CD4-positive, alpha-beta memory T cell (primary cell): ENCODE measurements at regions not wholly inside any gene's neighbourhood (a gene's known extent, or its start where the extent isn't known, plus 50 kb on each side); places are given as distances from the start of the nearest gene placed in this dataset.
A peak's percentile ranks its signal among the peaks of the same experiment; 100 is the strongest.

Source experiments
- CTCF ChIA-PET: fragments of 350-600 bp; sonication (Branson Sonifier 250); formaldehyde crosslinking; loops from one replicate; lab custom pipeline; 2021; ENCODE audit warnings: inconsistent platforms; ENCODE audit not compliant: partially characterized antibody; lab: Charles Lee
- POLR2A ChIA-PET: fragments of 350-600 bp; sonication (Branson Sonifier 250); formaldehyde crosslinking; loops from one replicate; lab custom pipeline; 2021; ENCODE audit not compliant: partially characterized antibody; lab: Charles Lee
- DNase-seq, 5 donors: peaks; one replicate each; pipeline versions ENCODE4 v3.0.0 to v3.0.0-alpha.2; 2020 to 2022; ENCODE audit warnings: mixed read lengths in 1 of 5
- H3K27ac ChIP-seq: one replicate; pipeline ENCODE4 v1.7.0; 2013; ENCODE audit warnings: low read depth, low read length
- H3K27me3 ChIP-seq: 2 replicates; pipeline ENCODE4 v1.7.0; 2013; ENCODE audit warnings: mild to moderate bottlenecking, low read length, moderate library complexity; ENCODE audit not compliant: insufficient read depth
- H3K36me3 ChIP-seq: 2 replicates; pipeline ENCODE4 v1.7.0; 2013; ENCODE audit warnings: mild to moderate bottlenecking, low read length, moderate library complexity; ENCODE audit not compliant: insufficient read depth
- H3K4me1 ChIP-seq: 2 replicates; pipeline ENCODE4 v1.7.0; 2013; ENCODE audit warnings: mild to moderate bottlenecking, low read length, moderate library complexity; ENCODE audit not compliant: insufficient read depth
- H3K4me3 ChIP-seq, 2 donors: one replicate each; pipeline ENCODE4 v1.7.0; 2013; ENCODE audit warnings: low read length in 2 of 2, mild to moderate bottlenecking in 1 of 2
- H3K9me3 ChIP-seq, 2 donors: one replicate each; pipeline ENCODE4 v1.7.0; 2013; ENCODE audit warnings: low read length in 2 of 2, control low read depth in 1 of 2; ENCODE audit not compliant: control insufficient read depth in 1 of 2
- H3K27ac Mint-ChIP-seq, 7 donors: one replicate each; pipeline ENCODE4 v1.8.0; 2020 to 2021; ENCODE audit warnings: mixed read lengths in 7 of 7, mild to moderate bottlenecking in 6 of 7, inconsistent platforms in 3 of 7, moderate library complexity in 3 of 7
- H3K27me3 Mint-ChIP-seq, 2 donors: one replicate each; pipeline ENCODE4 v1.8.0; 2020 to 2021; ENCODE audit warnings: mixed read lengths in 2 of 2
- H3K36me3 Mint-ChIP-seq, 2 donors: one replicate each; pipeline ENCODE4 v1.8.0; 2020 to 2021; ENCODE audit warnings: mixed read lengths in 2 of 2, inconsistent platforms in 1 of 2, mild to moderate bottlenecking in 1 of 2
- H3K4me1 Mint-ChIP-seq, 4 donors: one replicate each; pipeline ENCODE4 v1.8.0; 2020 to 2021; ENCODE audit warnings: mixed read lengths in 4 of 4, mild to moderate bottlenecking in 1 of 4
- H3K4me3 Mint-ChIP-seq, 8 donors: one replicate each; pipeline ENCODE4 v1.8.0; 2020 to 2021; ENCODE audit warnings: mixed read lengths in 8 of 8, mild to moderate bottlenecking in 7 of 8, moderate library complexity in 6 of 8, inconsistent platforms in 3 of 8
- H3K9me3 Mint-ChIP-seq, 8 donors: one replicate each; pipeline ENCODE4 v1.8.0; 2020 to 2021; ENCODE audit warnings: mixed read lengths in 8 of 8, mild to moderate bottlenecking in 5 of 8, inconsistent platforms in 3 of 8, moderate library complexity in 1 of 8
- intact Hi-C: fragments of 100-400 bp; cut with micrococcal nuclease; formaldehyde crosslinking; loops from one replicate; pipeline ENCODE4 v1.15.1; 2023

DNA sequence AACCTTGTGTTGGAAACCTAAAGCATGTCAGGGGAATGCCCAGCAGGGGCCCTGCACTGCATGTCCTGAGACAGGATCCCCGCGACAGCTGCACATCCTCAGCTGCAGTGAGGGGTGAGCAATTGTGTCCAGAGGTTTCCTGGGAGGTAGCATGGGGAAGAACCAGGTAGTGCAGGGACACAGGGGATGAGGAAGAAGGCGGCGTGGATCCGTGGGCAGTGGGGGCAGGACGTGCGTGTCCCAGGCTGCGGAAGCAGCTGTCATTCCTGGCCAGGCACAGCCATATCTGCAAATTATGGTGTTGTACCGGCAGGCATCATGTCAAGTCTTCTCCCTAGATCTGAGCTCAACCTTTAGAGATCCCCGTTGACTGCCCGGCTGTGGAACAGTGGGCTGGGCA is 238.2 kb upstream of the MYT1L start:
- CTCF ChIA-PET, result no interaction called here
- Mint-ChIP-seq H3K4me3 (no peak overlapping the region), H3K9me3 (peaks cover 0 to 2% (median 0%) of the 10 kb centered on the region in 8 donors), H3K4me1 (no peaks in the 10 kb centered on the region), H3K27me3 (no peaks in the 10 kb centered on the region), H3K27ac (no peak overlapping the region), H3K36me3 (no peaks in the 10 kb centered on the region)
- Histone ChIP-seq H3K4me3 (no peak overlapping the region), H3K27ac (no peak overlapping the region), H3K9me3 (no peaks in the 10 kb centered on the region), H3K36me3 (no peaks in the 10 kb centered on the region), H3K27me3 (no peaks in the 10 kb centered on the region), H3K4me1 (no peaks in the 10 kb centered on the region)
- intact Hi-C loops, result no loop called here
- POLR2A ChIA-PET, result no interaction called here
- no peak for DNase-seq

DNA sequence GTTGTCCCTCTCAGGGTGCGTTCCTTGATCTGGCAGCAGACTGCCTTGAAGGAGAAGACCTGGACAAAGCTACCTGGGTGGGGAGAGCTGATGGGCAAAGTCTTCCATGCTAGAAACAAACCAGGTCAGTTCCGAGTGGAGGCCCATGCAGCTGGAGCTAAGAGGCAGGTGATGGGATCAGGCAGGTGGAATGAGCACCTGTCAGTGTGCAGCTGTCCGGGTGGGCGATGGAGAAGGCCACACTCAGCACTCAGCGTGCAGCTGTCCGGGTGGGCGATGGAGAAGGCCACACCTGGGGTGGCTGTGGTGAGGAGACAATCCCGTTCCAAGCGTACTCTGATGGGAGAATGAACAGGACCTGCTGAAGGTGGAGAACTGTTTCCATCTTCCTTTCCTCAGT is 237.3 kb upstream of the MYT1L start:
- H3K36me3 Mint-ChIP-seq, result no peaks in the 10 kb centered on the region
- no peaks in the 10 kb centered on the region for H3K4me1 Mint-ChIP-seq
- peaks cover 0 to 2% (median 0%) of the 10 kb centered on the region in 8 donors for H3K9me3 Mint-ChIP-seq
- DNase-seq, result no peak
- CTCF ChIA-PET, result no interaction called here
- no peaks in the 10 kb centered on the region for H3K4me1 ChIP-seq
- no peaks in the 10 kb centered on the region for H3K27me3 ChIP-seq
- no peak overlapping the region for H3K4me3 Mint-ChIP-seq
- H3K9me3 ChIP-seq, result no peaks in the 10 kb centered on the region
- no peaks in the 10 kb centered on the region for H3K36me3 ChIP-seq
- peak overlapping the region in 1 of 7 donors; percentile 28 for H3K27ac Mint-ChIP-seq
- POLR2A ChIA-PET, result no interaction called here
- no peak overlapping the region for H3K4me3 ChIP-seq
- H3K27ac ChIP-seq, result no peak overlapping the region
- H3K27me3 Mint-ChIP-seq, result no peaks in the 10 kb centered on the region
- intact Hi-C loops, result no loop called here

DNA sequence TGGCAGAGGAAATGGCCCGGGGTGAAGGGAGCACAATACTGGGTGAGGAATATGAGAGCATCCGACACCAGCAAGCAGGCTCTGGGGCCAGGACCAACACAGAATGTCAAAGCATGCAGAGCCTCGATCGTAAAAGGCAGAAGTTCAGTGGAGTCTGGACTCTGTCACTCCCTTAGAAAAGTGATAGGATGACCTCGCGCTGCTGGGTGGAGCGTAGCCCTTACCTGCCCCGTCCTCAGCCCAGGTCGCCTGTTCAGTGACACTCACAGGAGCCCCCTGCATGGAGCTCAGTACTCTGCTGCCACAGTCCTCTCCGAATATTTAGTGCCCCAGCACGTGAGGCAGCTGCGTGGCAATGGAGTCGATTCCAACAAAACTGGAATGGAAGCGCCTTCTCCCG is 236.7 kb upstream of the MYT1L start:
- Histone ChIP-seq H3K4me1 (no peaks in the 10 kb centered on the region), H3K4me3 (no peak overlapping the region), H3K9me3 (no peaks in the 10 kb centered on the region), H3K27ac (no peak overlapping the region), H3K27me3 (no peaks in the 10 kb centered on the region), H3K36me3 (no peaks in the 10 kb centered on the region)
- DNase-seq, result no peak
- H3K27ac Mint-ChIP-seq, result peak overlapping the region in 1 of 7 donors; percentile 28
- H3K36me3 Mint-ChIP-seq, result no peaks in the 10 kb centered on the region
- intact Hi-C loops, result no loop called here
- H3K4me3 Mint-ChIP-seq, result no peak overlapping the region
- no peaks in the 10 kb centered on the region for H3K4me1 Mint-ChIP-seq
- peaks cover 0 to 2% (median 0%) of the 10 kb centered on the region in 8 donors for H3K9me3 Mint-ChIP-seq
- POLR2A ChIA-PET, result no interaction called here
- CTCF ChIA-PET, result no interaction called here
- no peaks in the 10 kb centered on the region for H3K27me3 Mint-ChIP-seq

DNA sequence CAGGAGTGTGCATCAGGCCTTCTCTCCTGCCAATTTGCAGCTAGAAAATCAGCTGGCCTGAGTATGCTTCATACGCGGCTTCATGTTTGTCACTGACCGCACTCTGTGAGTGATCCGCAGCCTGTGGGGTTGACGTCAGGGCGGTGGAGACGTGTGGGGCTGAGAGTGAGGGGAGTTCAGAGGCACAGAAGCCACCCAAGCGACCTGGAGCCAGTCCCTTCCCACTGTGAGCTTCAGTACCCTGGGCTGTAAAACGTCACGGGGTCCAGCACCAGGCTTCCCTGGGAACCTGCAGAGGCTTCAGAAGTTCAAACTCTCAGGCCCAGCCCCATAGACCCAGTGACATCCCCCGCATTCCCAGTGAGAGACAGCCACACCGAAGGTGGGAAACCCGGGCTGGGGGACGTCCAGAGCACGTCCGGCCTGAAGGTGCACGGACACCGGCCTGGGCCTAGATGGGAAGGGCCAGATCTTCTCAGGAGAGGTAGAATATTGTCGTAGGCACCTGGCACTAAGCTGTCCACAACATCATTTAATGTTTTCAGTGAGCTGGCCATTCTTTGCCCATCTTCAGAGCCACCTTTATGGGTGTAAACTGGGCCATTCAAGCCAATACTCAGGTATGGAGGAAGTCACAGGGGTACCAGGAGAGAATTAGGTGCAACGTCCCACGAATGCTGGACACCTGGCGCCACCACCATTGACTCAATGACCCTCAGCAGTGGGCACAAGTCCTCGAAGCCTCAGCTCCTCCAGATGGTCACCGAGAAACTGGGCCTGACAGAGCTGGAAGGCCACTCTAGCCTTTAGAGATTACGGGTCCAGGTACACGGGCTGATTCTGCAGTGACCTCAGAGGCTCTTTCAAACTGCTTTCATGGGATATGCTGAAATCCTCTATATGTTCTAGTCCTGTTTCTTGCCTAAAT is 235.6 kb upstream of the MYT1L start:
- H3K4me3 ChIP-seq, result no peak overlapping the region
- H3K9me3 ChIP-seq, result no peaks in the 10 kb centered on the region
- no peaks in the 10 kb centered on the region for H3K27me3 ChIP-seq
- no peak overlapping the region for H3K27ac ChIP-seq
- H3K27me3 Mint-ChIP-seq, result peaks cover 0 to 2% of the 10 kb centered on the region in 2 donors
- H3K4me1 Mint-ChIP-seq, result no peaks in the 10 kb centered on the region
- intact Hi-C loops, result no loop called here
- H3K36me3 ChIP-seq, result no peaks in the 10 kb centered on the region
- H3K9me3 Mint-ChIP-seq, result peaks cover 0 to 2% (median 0%) of the 10 kb centered on the region in 8 donors
- no peak overlapping the region for H3K27ac Mint-ChIP-seq
- no peak overlapping the region for H3K4me3 Mint-ChIP-seq
- no peaks in the 10 kb centered on the region for H3K36me3 Mint-ChIP-seq
- CTCF ChIA-PET, result no interaction called here
- no peak for DNase-seq
- POLR2A ChIA-PET, result no interaction called here
- H3K4me1 ChIP-seq, result no peaks in the 10 kb centered on the region

DNA sequence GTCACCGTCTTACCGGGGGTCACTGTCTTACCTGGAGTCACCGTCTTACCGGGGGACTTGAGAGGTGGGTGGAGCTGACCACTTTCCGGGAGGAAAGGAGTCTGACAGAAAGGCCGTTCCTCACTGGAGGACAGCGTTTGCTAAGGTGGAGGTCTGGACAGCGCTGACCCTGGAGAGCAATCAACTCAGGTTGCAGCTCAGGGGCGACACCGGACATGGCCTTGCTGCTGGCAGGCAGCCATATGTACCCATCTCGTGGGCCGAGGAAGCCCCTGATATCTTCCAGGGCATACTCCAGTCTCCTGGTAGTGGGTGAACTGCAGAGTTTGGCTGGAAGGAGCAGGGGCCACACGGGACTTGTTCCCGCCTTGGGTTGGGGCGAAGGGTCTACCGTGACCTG is 234.6 kb upstream of the MYT1L start:
- ChIA-PET CTCF (no interaction called here), POLR2A (no interaction called here)
- Mint-ChIP-seq H3K4me3 (no peak overlapping the region), H3K27ac (no peak overlapping the region), H3K36me3 (no peaks in the 10 kb centered on the region), H3K4me1 (no peaks in the 10 kb centered on the region), H3K27me3 (peaks cover 0 to 2% of the 10 kb centered on the region in 2 donors), H3K9me3 (peaks cover 0 to 2% (median 0%) of the 10 kb centered on the region in 8 donors)
- H3K36me3 ChIP-seq, result no peaks in the 10 kb centered on the region
- H3K4me3 ChIP-seq, result no peak overlapping the region
- intact Hi-C loops, result no loop called here
- H3K27me3 ChIP-seq, result no peaks in the 10 kb centered on the region
- no peak for DNase-seq
- H3K4me1 ChIP-seq, result no peaks in the 10 kb centered on the region
- H3K9me3 ChIP-seq, result no peaks in the 10 kb centered on the region
- no peak overlapping the region for H3K27ac ChIP-seq

DNA sequence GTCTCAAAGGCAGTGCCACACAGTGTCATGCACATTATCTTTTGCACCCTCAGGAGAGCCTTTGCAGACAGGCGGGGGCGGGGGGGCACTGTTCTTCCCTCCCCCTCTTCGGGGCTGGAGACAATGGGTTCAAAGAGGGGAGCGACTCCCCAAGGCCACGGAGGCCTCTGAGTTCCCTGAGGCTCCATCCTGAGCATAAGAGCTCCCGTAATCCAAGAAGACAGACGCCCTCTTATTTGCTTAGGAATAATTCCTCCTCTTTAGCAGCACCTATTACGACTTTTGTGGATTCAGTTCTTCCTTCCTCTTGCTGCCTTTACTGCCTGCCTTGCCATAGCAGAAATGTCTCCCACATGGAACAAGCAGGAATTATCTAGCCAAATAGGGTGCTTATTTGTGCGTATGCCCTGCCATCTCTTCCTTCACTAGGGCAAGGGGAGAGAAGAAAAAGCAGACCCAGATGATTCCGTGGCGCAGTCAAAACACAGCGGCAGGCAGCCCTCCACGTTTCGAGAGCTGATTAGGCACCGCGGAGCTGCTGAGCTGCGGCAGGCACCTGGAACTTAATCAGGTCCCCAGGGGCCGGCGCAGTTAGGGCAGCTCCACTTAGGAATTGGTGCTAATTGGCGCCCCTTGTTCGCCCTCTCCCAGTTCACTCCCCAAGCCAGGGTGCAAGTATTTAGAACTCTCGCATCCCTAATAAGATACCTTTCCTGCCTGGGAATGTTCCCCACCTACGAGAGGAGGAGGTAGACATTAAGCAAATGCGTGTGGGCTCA is 233.4 kb upstream of the MYT1L start:
- Histone ChIP-seq H3K36me3 (no peaks in the 10 kb centered on the region), H3K27ac (no peak overlapping the region), H3K9me3 (no peaks in the 10 kb centered on the region), H3K4me3 (no peak overlapping the region), H3K4me1 (no peaks in the 10 kb centered on the region), H3K27me3 (no peaks in the 10 kb centered on the region)
- Mint-ChIP-seq H3K4me3 (no peak overlapping the region), H3K36me3 (no peaks in the 10 kb centered on the region), H3K4me1 (no peaks in the 10 kb centered on the region), H3K9me3 (peaks cover 0 to 2% (median 0%) of the 10 kb centered on the region in 8 donors), H3K27ac (no peak overlapping the region), H3K27me3 (peaks cover 0 to 2% of the 10 kb centered on the region in 2 donors)
- ChIA-PET POLR2A (no interaction called here), CTCF (no interaction called here)
- intact Hi-C loops, result no loop called here
- DNase-seq, result no peak

DNA sequence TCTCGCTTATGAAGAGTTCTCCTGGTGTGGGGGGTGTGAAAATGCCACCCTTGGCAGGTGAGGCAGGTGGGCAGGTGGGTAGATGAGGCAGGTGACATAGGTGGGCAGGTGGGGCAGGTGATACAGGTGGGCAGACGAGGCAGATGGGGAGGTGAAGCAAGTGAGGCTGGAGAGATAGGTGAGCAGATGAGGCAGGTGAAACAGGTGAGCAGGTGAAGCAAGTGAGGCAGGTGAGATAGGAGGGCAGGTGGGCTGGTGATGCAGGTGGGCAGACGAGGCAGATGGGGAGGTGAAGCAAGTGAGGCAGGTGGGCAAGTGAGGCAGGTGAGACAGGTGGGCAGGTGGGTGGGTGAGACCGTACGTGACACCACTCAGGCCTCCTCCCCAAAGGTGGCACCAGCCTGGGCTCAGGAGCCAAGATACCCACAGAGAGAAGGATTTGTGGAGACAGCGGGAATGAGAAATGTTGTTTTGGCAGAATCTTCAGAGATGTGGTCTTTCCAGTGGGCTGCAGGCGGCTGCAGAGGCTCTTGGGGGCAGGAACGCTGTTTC is 232.3 kb upstream of the MYT1L start:
- H3K4me3 Mint-ChIP-seq, result no peak overlapping the region
- no peak for DNase-seq
- no peaks in the 10 kb centered on the region for H3K4me1 Mint-ChIP-seq
- peaks cover 0 to 2% of the 10 kb centered on the region in 2 donors for H3K27me3 Mint-ChIP-seq
- H3K9me3 Mint-ChIP-seq, result peaks cover 0 to 3% (median under 1%) of the 10 kb centered on the region in 8 donors
- no peaks in the 10 kb centered on the region for H3K36me3 Mint-ChIP-seq
- intact Hi-C loops, result no loop called here
- H3K27ac ChIP-seq, result no peak overlapping the region
- no peak overlapping the region for H3K4me3 ChIP-seq
- H3K9me3 ChIP-seq, result no peaks in the 10 kb centered on the region
- H3K4me1 ChIP-seq, result no peaks in the 10 kb centered on the region
- no peaks in the 10 kb centered on the region for H3K36me3 ChIP-seq
- H3K27me3 ChIP-seq, result no peaks in the 10 kb centered on the region
- H3K27ac Mint-ChIP-seq, result no peak overlapping the region
- CTCF ChIA-PET, result no interaction called here
- POLR2A ChIA-PET, result no interaction called here
